Hepatocyte (in vitro differentiated cells): ENCODE measurements at regions not wholly inside any gene's neighbourhood (a gene's known extent, or its start where the extent isn't known, plus 50 kb on each side); places are given as distances from the start of the nearest gene placed in this dataset.

Experiments
- CTCF ChIP-seq: fragments of 200-600 bp; sonication (generic); IDR thresholded peaks from 2 replicates; pipeline ENCODE4 v1.5.1; 2016; ENCODE audit warnings: antibody characterized with exemption, mild to moderate bottlenecking; ENCODE audit not compliant: poor library complexity
- EZH2 ChIP-seq: fragments of 200-600 bp; sonication (generic); IDR thresholded peaks from 2 replicates; pipeline ENCODE4 v1.6.1; 2016; ENCODE audit warnings: antibody characterized with exemption, mild to moderate bottlenecking, borderline replicate concordance

DNA sequence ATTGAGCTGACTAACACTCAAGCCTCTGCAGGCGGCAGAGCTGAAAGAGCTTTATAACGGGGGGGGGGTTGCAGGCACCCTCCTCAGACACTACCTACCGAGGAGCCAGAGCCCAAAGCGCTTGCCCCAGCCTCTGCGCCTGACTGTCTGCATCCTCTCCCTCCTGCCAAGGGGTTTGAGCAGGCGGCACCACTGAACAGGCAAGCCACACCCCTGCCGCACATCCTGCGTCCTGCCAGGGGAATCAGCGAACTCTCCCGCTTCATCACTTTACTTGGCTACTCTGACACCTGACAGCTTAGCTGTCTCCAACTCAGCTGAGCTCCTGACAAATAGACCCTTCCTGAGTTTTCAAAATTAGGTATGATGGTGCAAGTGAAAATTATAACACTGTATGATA, 432.6 kb upstream of the ANKRD30A start:
- TF ChIP-seq CTCF (no peak), EZH2 (no peak)
